GM20000 (cell line): ENCODE measurements at regions not wholly inside any gene's neighbourhood (a gene's known extent, or its start where the extent isn't known, plus 50 kb on each side); places are given as distances from the start of the nearest gene placed in this dataset.

Experiments
- DNase-seq: peaks from one replicate; pipeline ENCODE4 v3.0.0; 2012; ENCODE audit warnings: low spot score
- CTCF ChIP-seq: IDR thresholded peaks from 2 replicates; pipeline ENCODE4 v1.5.1; 2012; ENCODE audit warnings: mild to moderate bottlenecking, control low read depth; ENCODE audit errors: extremely low read depth, missing control alignments

- no peak for TF ChIP-seq CTCF
- no peak for DNase-seq
Observed at GRCh38 chr2:139378373-139378772, 598.2 kb upstream of the NXPH2 start.

- no peak for TF ChIP-seq CTCF
Observed at GRCh38 chr2:139374296-139374850, 594.2 kb upstream of the NXPH2 start.

GRCh38 chr2:139369423-139370409 lies 589.5 kb upstream of the NXPH2 start:
- no peak for DNase-seq
- TF ChIP-seq CTCF = no peak

More at GRCh38 chr2:139374296-139374850, 594.2 kb upstream of the NXPH2 start:
- no peak for DNase-seq

GRCh38 chr2:139367416-139367815 lies 587.2 kb upstream of the NXPH2 start:
- TF ChIP-seq CTCF = no peak
- DNase-seq = no peak

GRCh38 chr2:139366681-139367080 lies 586.5 kb upstream of the NXPH2 start:
- DNase-seq = no peak
- TF ChIP-seq CTCF = no peak

- TF ChIP-seq CTCF = no peak
- DNase-seq = no peak
Observed at GRCh38 chr2:139365189-139365588, 585.0 kb upstream of the NXPH2 start.

- TF ChIP-seq CTCF = no peak
- DNase-seq = no peak
Observed at GRCh38 chr2:139360654-139361053, 580.5 kb upstream of the NXPH2 start.
